Activated naive CD4-positive, alpha-beta T cell treated with anti-CD3 and anti-CD28 coated beads, Interleukin-2, amount 50 U/mL, for 72 hours (primary cell): ENCODE measurements at regions not wholly inside any gene's neighbourhood (a gene's known extent, or its start where the extent isn't known, plus 50 kb on each side); places are given as distances from the start of the nearest gene placed in this dataset.
"Not testable (repeated sequence)": the region's sequence is repeated elsewhere in the genome, so short reads cannot be mapped to it uniquely, and the experiment has no call there.

ENCODE experiments used
- ATAC-seq, 2 donors: fragments of 150-1000 bp; cut with Tn5 transposase; 2 replicates each; pipeline ENCODE4 v1.10.0; 2021; ENCODE audit warnings: mild to moderate bottlenecking in 2 of 2, moderate library complexity in 2 of 2
- DNase-seq, 2 donors: peaks; one replicate each; pipeline ENCODE4 v3.0.0; 2021 to 2022; ENCODE audit warnings: low spot score in 2 of 2
- H3K27ac Mint-ChIP-seq, 2 donors: one replicate each; pipeline ENCODE4 v1.8.0; 2022; ENCODE audit warnings: mild to moderate bottlenecking in 2 of 2, mixed read lengths in 2 of 2
- H3K36me3 Mint-ChIP-seq, 2 donors: one replicate each; pipeline ENCODE4 v1.8.0; 2022; ENCODE audit warnings: mixed read lengths in 2 of 2
- H3K9me3 Mint-ChIP-seq, 2 donors: one replicate each; pipeline ENCODE4 v1.8.0; 2022; ENCODE audit warnings: mixed read lengths in 2 of 2

DNA sequence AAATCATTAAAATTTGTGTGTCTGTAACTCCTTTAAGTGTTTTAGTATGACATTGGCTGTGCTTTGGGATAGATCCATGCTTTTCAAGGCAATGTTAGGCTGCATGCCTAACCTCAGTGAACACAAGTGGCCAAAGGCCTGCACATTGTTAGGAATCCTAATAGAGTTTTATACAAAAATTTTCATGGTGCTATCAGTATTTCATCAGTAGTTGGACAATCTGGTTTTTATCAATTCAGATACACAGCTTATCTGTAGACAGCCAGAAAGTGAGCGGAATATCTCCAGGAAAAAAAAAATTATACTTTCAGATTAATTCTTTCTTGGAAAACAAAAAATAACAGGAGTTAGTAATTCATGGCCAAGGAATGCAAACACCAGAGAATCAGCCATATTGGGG is 324.0 kb upstream of the PDE3A start:
- DNase-seq (no peak), ATAC-seq (no peak)
- no peaks in the 10 kb centered on the region for H3K36me3 Mint-ChIP-seq
- no peak overlapping the region for H3K27ac Mint-ChIP-seq
- H3K9me3 Mint-ChIP-seq = no peaks in the 10 kb centered on the region

DNA sequence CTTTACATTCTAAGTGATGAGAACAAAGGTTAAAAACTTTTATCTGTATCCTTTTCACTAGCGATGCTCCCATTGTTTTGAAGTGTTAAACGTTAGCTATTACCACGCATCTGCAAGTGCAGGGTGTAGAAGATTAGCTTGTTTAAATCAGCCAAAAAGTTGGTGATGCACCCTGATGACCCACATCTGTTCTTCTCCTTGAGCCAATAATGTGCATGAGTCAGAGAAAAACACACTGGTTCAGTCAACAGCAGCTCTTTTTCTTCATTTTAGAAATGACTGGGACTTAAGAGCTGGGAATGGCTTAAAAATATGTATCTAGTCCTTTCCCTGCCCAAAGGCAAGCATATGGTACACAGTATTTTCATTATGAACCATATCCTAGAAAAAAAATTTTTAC is 323.5 kb upstream of the PDE3A start:
- Mint-ChIP-seq H3K27ac (no peak overlapping the region), H3K36me3 (no peaks in the 10 kb centered on the region), H3K9me3 (no peaks in the 10 kb centered on the region)
- DNase-seq = no peak
- no peak for ATAC-seq

DNA sequence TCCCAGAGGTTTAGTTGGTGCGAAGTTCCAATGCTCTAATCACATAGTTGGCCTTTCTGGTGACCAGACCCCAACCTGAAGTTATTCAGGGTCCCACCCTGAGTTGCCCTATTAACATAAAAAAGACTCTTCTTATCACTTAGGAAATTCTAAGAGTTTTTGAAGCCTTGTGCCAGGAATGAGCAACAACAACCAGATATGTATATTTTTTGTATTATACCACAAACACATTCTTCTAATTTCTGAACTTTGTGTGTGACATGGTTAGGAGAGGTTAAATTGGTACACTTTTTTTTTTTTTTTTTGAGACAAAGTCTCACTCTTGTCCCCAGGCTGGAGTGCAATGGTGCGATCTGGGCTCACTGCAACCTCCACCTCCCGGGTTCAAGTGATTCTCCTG is 320.4 kb upstream of the PDE3A start:
- H3K27ac Mint-ChIP-seq = no peak overlapping the region
- H3K9me3 Mint-ChIP-seq = peaks cover 0 to 6% of the 10 kb centered on the region in 2 donors
- ATAC-seq (no peak), DNase-seq (no peak)
- no peaks in the 10 kb centered on the region for H3K36me3 Mint-ChIP-seq

DNA sequence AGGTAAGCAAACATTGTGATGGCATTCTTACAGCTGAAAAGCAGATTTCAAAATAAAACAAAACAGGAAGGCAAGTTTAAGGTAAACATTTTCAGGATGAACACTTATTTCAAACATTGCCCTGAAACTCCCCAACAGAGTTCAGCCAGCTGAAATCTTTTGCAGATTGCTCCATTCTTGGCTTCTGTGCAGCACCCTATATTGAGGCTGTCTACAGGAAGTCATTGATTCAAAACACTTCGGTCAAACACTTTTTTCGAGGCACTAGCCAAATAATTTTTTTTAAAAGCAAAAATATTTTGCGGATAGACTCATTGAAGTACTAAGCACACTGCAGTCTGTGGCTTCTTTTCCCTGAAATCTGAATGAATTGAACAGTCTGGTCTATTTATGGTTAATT is 318.1 kb upstream of the PDE3A start:
- ATAC-seq = no peak
- no peaks in the 10 kb centered on the region for H3K36me3 Mint-ChIP-seq
- no peak overlapping the region for H3K27ac Mint-ChIP-seq

DNA sequence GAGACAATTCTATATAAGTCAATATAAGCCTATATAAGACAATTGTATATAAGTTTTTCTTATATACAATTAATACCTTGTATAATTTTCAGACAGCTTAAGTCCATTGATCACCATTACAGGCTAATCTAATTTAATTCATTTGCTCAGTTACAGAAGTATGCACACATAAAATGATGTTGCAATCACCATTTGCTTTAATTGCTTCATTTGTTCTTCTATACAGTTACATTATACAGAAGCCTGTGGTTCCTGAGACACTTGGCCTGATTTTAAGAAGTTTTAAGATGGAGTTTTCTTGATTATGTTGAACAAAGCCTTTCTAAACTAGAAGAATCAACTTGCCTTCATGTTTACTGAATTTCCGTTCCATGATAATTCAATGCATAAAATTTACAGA is 314.6 kb upstream of the PDE3A start:
- DNase-seq (no peak), ATAC-seq (no peak)
- Mint-ChIP-seq H3K9me3 (peaks cover 5 to 6% of the 10 kb centered on the region in 2 donors), H3K27ac (no peak overlapping the region), H3K36me3 (no peaks in the 10 kb centered on the region)

More for the DNA sequence above, 318.1 kb upstream of the PDE3A start:
- peaks cover 0 to 6% of the 10 kb centered on the region in 2 donors for H3K9me3 Mint-ChIP-seq
- DNase-seq = no peak

DNA sequence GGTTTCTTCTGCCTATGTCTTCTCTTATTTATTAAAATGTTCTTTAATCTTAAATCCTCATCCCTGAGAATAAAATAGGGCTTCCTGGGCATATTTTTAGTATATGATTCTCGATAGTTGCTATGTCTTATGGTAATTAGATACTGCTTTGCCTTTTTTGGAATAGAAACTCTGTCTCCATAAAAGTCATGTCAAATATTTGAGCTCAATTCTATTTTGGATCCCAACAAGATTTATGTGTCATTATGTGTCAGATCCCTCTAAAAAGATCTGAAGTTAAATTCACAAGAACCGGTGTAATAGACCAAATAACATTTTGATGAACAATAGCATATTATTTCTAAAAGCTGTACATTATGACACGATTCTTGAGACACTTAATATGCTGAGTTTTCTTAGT is 312.5 kb upstream of the PDE3A start:
- ATAC-seq = no peak
- H3K36me3 Mint-ChIP-seq = no peaks in the 10 kb centered on the region
- no peak overlapping the region for H3K27ac Mint-ChIP-seq
- H3K9me3 Mint-ChIP-seq = peaks cover 9 to 11% of the 10 kb centered on the region in 2 donors
- no peak for DNase-seq

DNA sequence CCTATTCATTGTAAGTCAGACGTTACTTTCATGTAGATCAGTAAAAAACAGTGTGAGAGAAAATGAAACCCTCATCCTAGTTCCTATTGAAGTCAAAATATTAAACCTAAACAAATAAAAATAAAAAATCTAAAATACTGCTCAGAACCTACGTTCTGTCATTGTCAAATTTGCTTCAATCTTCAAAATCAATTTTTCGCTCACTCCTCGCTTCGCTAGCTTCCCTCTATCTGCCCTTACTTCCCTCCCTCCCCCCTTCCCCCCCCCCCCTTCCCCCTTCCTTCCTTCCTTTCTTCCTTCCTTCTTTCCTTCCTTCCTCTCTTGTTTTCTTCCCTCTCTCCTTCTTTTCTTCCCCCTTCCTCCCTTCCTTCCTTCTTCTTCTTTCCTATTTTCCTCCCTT is 310.9 kb upstream of the PDE3A start:
- DNase-seq (no peak), ATAC-seq (no peak)
- Mint-ChIP-seq H3K9me3 (peaks cover 5 to 9% of the 10 kb centered on the region in 2 donors), H3K36me3 (no peaks in the 10 kb centered on the region), H3K27ac (no peak overlapping the region)

DNA sequence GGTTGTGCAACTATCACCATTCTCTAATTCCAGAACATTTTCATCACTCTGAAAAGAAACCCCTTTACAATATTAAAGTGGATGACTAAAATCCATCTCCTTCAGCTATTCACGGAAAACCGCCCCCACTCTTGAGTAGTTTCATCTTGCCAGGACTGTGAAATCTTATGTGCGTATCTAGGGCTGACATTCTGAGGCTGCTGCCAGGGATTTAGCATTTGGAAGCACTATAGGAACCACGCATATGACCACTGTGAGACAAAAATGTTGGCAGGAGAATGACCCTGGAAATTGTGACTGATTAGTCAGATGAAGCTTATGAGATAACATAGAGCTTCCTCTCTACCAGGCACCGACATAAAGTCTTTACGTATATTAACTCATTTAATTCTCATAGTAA is 305.2 kb upstream of the PDE3A start:
- no peak for DNase-seq
- Mint-ChIP-seq H3K27ac (no peak overlapping the region), H3K36me3 (no peaks in the 10 kb centered on the region), H3K9me3 (peaks cover 15 to 17% of the 10 kb centered on the region in 2 donors)
- ATAC-seq = no peak

DNA sequence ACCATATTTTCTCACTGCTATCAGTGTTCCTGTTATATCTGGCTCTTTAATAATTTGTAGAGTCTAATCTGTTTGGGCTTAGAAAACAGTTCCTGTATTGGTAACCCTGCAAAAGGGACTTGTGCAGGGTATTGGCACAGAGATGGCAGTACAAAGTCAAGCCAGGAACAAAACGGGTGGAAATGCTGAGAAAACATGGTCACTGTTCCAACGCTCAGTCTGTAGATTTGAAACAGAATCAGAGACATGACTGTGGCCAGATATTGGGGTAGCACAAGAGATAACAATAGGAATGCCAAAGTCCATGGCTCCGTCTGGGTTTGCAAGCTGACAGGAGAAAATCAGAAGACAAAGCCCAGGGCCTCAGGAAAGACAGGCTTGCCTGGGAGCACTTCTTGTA is 290.7 kb upstream of the PDE3A start:
- Mint-ChIP-seq H3K27ac (no peak overlapping the region), H3K9me3 (peaks cover 4 to 9% of the 10 kb centered on the region in 2 donors), H3K36me3 (no peaks in the 10 kb centered on the region)
- no peak for DNase-seq
- ATAC-seq = no peak

DNA sequence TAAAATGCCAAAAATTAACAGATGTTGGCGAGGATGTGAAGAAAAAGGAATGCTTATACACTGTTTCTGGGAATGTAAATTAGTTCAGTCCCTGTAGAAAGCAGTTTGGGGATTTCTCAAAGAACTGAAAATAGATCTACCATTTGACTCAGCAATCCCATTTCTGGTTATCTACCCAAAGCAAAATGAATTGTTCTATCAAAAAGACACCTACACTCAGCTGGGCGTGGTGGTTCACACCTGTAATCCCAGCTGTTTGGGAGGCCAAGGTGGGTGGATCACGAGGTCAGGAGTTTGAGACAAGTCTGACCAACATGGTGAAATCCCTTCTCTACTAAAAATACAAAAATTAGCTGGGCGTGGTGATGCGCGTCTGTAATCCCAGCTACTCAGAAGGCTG is 279.3 kb upstream of the PDE3A start:
- no peak for ATAC-seq
- H3K9me3 Mint-ChIP-seq = peaks cover 0 to 5% of the 10 kb centered on the region in 2 donors
- no peak overlapping the region for H3K27ac Mint-ChIP-seq
- H3K36me3 Mint-ChIP-seq = no peaks in the 10 kb centered on the region
- DNase-seq = no peak

DNA sequence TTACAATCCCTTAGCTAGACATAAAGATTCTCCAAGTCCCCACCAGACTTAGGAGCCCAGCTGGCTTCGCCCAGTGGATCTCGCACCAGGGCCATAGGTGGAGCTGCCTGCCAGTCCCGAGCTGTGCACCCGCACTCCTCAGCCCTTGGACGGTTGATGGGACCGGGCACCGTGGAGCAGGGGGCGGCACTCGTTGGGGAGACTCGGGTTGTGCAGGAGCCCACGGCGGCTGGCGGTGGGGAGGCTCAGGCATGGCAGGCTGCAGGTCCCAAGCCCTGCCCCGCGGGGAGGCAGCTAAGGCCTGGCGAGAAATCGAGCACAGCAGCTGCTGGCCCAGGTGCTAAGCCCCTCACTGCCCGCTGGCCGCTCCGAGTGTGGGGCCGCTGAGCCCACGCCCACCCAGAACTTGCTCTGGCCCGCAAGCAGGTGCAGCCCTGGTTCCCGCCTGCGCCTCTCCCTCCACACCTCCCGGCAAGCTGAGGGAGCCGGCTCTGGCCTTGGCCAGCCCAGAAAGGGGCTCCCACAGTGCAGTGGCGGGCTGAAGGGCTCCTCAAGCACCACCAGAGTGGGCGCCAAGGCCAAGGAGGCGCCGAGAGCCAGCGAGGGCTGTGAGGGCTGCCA is 275.0 kb upstream of the PDE3A start:
- not testable (repeated sequence) for ATAC-seq, H3K9me3 Mint-ChIP-seq, H3K36me3 Mint-ChIP-seq, DNase-seq, H3K27ac Mint-ChIP-seq

DNA sequence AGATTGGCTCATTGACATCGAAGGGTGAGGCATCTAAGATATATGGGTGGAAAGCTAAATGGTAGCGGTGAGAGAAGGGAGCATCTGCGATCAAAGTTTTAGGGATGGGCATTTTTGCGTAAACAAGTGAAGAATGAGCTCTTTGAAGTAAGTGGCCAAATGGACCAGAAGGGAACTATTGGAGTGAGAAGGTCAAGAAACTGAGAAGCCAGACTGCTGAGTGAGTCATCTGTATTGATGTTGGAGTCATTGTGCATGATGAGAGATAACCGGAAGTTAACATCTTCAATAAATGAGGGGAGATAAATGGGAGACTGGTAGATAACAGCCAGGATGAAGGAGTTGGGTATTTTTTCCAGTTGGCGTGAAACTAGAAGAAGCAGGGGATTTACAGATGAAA is 271.9 kb upstream of the PDE3A start:
- Mint-ChIP-seq H3K27ac (no peak overlapping the region), H3K36me3 (no peaks in the 10 kb centered on the region), H3K9me3 (peaks cover 0 to 5% of the 10 kb centered on the region in 2 donors)
- ATAC-seq (no peak), DNase-seq (no peak)

DNA sequence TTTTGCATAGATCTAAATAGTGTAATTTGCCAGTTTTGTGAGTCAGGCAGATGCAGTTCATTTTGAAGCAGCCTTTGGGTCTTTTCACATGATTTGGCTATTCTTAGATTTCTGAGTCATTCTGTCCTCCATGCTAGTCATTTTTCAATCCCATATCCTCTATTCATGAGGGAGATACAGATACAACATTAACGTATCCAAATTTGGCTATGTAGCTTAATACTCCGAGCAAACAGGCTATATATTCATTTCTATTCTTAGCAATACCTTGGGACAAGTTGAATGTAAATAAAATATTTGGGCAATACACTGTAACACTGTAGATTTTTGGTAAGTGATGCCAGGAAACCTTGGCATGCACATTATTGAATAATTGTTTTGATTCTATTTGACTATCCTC is 270.7 kb upstream of the PDE3A start:
- Mint-ChIP-seq H3K9me3 (peaks cover 0 to 5% of the 10 kb centered on the region in 2 donors), H3K36me3 (no peaks in the 10 kb centered on the region), H3K27ac (no peak overlapping the region)
- no peak for DNase-seq
- ATAC-seq = no peak

DNA sequence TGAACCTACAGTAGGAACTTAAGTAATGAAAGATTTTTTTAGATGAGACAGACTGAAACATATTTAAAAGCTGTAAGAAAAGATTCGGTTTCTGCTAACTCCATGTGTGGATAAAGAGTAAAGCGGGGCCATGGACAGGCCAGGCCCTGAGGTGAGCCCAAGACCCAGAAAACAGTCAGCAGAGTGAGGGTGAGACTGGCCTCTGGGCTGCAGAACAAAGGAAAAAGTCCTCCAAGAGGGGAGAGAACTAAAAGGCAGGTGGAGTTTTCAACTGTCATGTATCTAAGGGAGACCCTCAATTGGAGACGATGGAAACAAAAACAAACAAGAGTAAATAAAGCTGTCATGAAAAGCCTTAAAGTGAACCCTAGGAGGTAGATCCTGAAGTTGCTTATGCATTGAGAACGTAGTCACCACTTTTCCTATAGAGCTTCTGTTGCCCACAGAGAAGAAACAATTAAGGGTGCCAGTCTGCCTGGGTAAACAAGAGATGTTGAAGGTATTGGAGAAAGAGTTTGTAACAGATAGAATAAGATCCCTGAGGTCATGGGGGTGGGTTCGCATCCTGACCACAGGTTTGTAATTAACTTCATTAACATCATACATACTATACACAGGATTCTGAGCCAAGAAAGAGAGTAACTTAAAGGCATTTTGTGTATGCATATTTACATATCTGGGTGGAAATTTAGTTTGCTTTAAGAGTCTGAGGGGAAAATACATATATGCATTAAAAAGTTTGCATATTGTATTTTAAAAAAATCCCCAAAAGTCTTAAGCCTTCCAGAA is 268.7 kb upstream of the PDE3A start:
- H3K36me3 Mint-ChIP-seq = no peaks in the 10 kb centered on the region
- no peak overlapping the region for H3K27ac Mint-ChIP-seq
- peaks cover 0 to 5% of the 10 kb centered on the region in 2 donors for H3K9me3 Mint-ChIP-seq
- DNase-seq (no peak), ATAC-seq (no peak)

DNA sequence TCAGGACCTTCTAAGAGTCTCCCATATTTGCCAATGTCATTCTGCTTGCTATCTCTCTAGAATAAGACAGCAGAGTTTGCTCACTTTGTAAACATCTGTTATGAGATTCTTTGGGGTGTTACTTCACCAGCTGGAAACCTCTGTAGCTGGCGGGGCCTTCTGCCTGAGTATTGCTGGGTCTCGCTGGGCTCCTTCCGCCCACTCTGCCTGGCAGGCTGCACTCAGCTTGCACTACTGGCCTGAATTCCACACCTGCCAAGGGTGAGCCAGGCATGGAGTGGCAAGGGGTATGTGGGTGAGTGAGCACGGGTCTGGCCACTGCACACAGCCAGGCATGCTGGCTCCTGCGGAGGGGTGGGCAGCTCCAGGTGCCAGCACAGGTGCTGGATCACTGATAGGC is 267.3 kb upstream of the PDE3A start:
- Mint-ChIP-seq H3K9me3 (peaks cover 0 to 5% of the 10 kb centered on the region in 2 donors), H3K36me3 (no peaks in the 10 kb centered on the region), H3K27ac (no peak overlapping the region)
- no peak for ATAC-seq
- DNase-seq = no peak

DNA sequence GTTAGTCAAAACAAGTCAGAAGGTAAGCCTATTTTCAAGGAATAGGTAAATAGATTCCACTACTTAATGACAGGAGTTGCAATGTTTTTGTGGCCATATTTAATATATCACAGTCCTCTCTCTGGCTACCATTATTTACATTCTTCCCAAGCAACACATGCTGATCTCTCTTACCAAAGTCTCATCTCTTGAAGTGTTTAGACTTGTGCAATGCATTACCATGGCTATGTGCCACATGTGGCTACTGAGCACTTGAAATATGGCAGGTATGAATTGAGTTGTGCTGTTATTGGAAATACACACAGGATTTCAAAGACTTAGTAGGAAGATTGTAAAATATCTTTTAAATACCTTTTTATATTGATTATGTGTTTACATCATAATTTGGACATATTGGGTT is 262.4 kb upstream of the PDE3A start:
- Mint-ChIP-seq H3K9me3 (peaks cover 0 to 6% of the 10 kb centered on the region in 2 donors), H3K27ac (no peak overlapping the region), H3K36me3 (no peaks in the 10 kb centered on the region)
- ATAC-seq = no peak
- no peak for DNase-seq

DNA sequence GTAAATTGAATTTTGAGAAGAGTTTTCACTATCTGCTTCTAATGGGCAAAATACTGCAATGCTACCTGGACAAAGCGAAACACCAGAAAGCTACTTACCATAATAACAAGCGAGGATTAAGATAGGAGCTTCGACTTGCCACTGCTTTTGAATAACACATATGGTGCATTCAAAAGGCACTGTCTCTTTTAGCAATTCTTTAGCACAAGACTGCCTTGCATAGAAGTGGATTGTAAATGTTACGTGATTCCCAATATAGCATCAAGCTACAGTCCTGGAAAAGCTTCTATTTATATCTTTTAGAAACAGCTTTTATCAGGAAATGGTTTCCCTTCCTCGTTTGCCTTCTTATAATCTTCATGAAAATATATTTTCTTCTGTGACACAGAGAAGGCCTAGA is 258.7 kb upstream of the PDE3A start:
- H3K27ac Mint-ChIP-seq = no peak overlapping the region
- ATAC-seq = no peak
- no peaks in the 10 kb centered on the region for H3K36me3 Mint-ChIP-seq

DNA sequence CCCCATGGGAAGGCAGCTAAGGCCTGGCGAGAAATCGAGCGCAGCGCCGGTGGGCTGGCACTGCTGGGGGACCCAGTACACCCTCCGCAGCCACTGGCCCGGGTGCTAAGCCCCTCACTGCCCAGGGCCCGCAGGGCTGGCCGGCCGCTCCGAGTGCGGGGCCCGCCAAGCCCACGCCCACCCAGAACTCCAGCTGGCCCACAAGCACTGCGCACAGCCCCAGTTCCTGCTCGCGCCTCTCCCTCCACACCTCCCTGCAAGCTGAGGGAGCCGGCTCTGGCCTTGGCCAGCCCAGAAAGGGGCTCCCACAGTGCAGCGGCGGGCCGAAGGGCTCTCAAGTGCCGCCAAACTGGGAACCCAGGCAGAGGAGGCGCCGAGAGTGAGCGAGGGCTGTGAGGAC is 253.0 kb upstream of the PDE3A start:
- H3K27ac Mint-ChIP-seq, ATAC-seq, H3K36me3 Mint-ChIP-seq, DNase-seq: not testable (repeated sequence)
- H3K9me3 Mint-ChIP-seq = peaks cover 14 to 21% of the 10 kb centered on the region in 2 donors

More for the DNA sequence above, 258.7 kb upstream of the PDE3A start:
- no peak for DNase-seq
- H3K9me3 Mint-ChIP-seq = peaks cover 7 to 14% of the 10 kb centered on the region in 2 donors
